ENCODE measurements at regions not wholly inside any gene's neighbourhood (a gene's known extent, or its start where the extent isn't known, plus 50 kb on each side); places are given as distances from the start of the nearest gene placed in this dataset.

DNA sequence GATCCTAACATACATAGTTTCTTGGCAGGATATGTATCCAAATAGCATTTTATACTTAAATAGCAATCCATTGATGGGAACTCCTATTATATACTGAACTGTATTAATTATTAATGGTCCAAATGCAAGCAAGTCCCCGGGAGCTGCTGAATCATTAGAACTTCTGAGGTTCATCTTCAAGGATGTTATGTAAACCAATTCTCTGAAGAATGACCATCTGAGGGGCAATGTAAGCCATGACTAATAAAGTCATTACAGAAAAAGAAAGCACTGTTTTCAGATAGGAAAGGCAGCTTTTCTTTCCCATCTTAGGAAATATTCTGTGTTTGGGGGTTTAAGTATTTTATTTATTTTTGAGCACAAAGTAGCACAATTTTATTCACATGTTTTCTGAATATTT, 166.1 kb upstream of the SLC16A7 start:
- TF ChIP-seq, protein P1, sequence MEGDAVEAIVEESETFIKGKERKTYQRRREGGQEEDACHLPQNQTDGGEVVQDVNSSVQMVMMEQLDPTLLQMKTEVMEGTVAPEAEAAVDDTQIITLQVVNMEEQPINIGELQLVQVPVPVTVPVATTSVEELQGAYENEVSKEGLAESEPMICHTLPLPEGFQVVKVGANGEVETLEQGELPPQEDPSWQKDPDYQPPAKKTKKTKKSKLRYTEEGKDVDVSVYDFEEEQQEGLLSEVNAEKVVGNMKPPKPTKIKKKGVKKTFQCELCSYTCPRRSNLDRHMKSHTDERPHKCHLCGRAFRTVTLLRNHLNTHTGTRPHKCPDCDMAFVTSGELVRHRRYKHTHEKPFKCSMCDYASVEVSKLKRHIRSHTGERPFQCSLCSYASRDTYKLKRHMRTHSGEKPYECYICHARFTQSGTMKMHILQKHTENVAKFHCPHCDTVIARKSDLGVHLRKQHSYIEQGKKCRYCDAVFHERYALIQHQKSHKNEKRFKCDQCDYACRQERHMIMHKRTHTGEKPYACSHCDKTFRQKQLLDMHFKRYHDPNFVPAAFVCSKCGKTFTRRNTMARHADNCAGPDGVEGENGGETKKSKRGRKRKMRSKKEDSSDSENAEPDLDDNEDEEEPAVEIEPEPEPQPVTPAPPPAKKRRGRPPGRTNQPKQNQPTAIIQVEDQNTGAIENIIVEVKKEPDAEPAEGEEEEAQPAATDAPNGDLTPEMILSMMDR (conservative IDR thresholded peaks at IDR 0.05), result no peak
- TF ChIP-seq ZFX (IDR thresholded peaks at IDR 0.05), result no peak
